Panc1 (cell line): ENCODE measurements at regions not wholly inside any gene's neighbourhood (a gene's known extent, or its start where the extent isn't known, plus 50 kb on each side); places are given as distances from the start of the nearest gene placed in this dataset.

Source experiments
- ATAC-seq: fragments of 200-7000 bp; cut with Tn5 transposase; 2 replicates; pipeline ENCODE4 v1.9.1; 2020; ENCODE audit warnings: mild to moderate bottlenecking, moderate library complexity
- BruUV-seq: library from RNA; stranded (reverse); fragments of 400-500 nt; replicated peaks from 2 replicates; lab custom pipeline; 2021; lab: Mats Ljungman, UMichigan
- CTCF ChIA-PET: fragments of 300-600 bp; sonication (Branson Sonifier 250); formaldehyde crosslinking; loops from one replicate; lab custom pipeline; 2022; ENCODE audit warnings: antibody characterized with exemption; lab: Charles Lee
- POLR2A ChIA-PET: fragments of 300-600 bp; sonication (Branson Sonifier 250); formaldehyde crosslinking; loops from one replicate; lab custom pipeline; 2022; ENCODE audit warnings: antibody characterized with exemption; lab: Charles Lee
- DNase-seq: peaks from one replicate; pipeline ENCODE4 v3.0.0-alpha.2; 2010; ENCODE audit warnings: low read depth, low spot score
- H3K27ac ChIP-seq: 2 replicates; pipeline ENCODE4 v1.5.1; 2011; ENCODE audit warnings: mild to moderate bottlenecking, low read length, inconsistent platforms
- H3K27me3 ChIP-seq: fragments of 200-500 bp; sonication (Bioruptor generic); 2 replicates; pipeline ENCODE4 v1.6.0; 2014; ENCODE audit warnings: low read length, inconsistent platforms; ENCODE audit not compliant: control insufficient read depth, insufficient read depth
- H3K36me3 ChIP-seq: fragments of 200-500 bp; sonication (Bioruptor generic); 2 replicates; pipeline ENCODE4 v1.5.1; 2014; ENCODE audit warnings: inconsistent platforms, mild to moderate bottlenecking, low read length, moderate library complexity; ENCODE audit not compliant: control insufficient read depth, insufficient read depth
- H3K4me1 ChIP-seq: 2 replicates; pipeline ENCODE4 v1.5.1; 2011; ENCODE audit warnings: inconsistent platforms, mild to moderate bottlenecking, low read length, moderate library complexity; ENCODE audit not compliant: control insufficient read depth, insufficient read depth
- H3K4me3 ChIP-seq, 2 experiments: 2 replicates each; pipeline ENCODE4 v1.5.1; 2011 to 2012; ENCODE audit warnings: low read depth in 2 of 2, low read length in 2 of 2, mild to moderate bottlenecking in 2 of 2, inconsistent platforms in 1 of 2, moderate library complexity in 1 of 2
- H3K9me3 ChIP-seq: fragments of 200-500 bp; sonication (Bioruptor generic); 2 replicates; pipeline ENCODE4 v1.5.1; 2014; ENCODE audit warnings: low read depth, mild to moderate bottlenecking, inconsistent platforms, low read length, moderate library complexity; ENCODE audit not compliant: control insufficient read depth, insufficient read depth
- POLR2AphosphoS5 ChIP-seq: IDR thresholded peaks from 2 replicates; pipeline ENCODE4 v1.6.1; 2012; ENCODE audit warnings: mild to moderate bottlenecking, low read depth, low read length, moderate library complexity
- SIN3A ChIP-seq: IDR thresholded peaks from 2 replicates; pipeline ENCODE4 v1.6.1; 2012; ENCODE audit warnings: low read depth, mild to moderate bottlenecking, low read length, moderate library complexity, borderline replicate concordance; ENCODE audit not compliant: insufficient read depth
- TCF7L2 ChIP-seq: IDR thresholded peaks from 2 replicates; pipeline ENCODE4 v1.6.1; 2011; ENCODE audit warnings: mild to moderate bottlenecking, low read depth, low read length, inconsistent platforms
- in situ Hi-C: cut with HindIII; loops from 2 replicates; pipeline ENCODE4 v1.10.0; 2016; ENCODE audit warnings: low sequenced_read_pairs, low pct_unique_long_range_greater_than_20kb
- intact Hi-C: fragments of 100-400 bp; cut with micrococcal nuclease; formaldehyde crosslinking; loops from one replicate; pipeline ENCODE4 v1.10.0; 2022; ENCODE audit not compliant: unreplicated experiment
- TF ChIP-seq, protein P1 (sequence below), 2 experiments: IDR thresholded peaks; 2 replicates each; pipeline ENCODE4 v1.6.1; 2011 to 2012; ENCODE audit warnings: low read depth in 2 of 2, control low read depth in 1 of 2, low read length in 1 of 2, mild to moderate bottlenecking in 1 of 2, moderate library complexity in 1 of 2; ENCODE audit not compliant: insufficient read depth in 1 of 2
- TF ChIP-seq, protein P2 (sequence below): fragments of 450-650 bp; IDR thresholded peaks from 2 replicates; pipeline ENCODE4 v1.5.1; 2017; ENCODE audit warnings: mild to moderate bottlenecking

DNA sequence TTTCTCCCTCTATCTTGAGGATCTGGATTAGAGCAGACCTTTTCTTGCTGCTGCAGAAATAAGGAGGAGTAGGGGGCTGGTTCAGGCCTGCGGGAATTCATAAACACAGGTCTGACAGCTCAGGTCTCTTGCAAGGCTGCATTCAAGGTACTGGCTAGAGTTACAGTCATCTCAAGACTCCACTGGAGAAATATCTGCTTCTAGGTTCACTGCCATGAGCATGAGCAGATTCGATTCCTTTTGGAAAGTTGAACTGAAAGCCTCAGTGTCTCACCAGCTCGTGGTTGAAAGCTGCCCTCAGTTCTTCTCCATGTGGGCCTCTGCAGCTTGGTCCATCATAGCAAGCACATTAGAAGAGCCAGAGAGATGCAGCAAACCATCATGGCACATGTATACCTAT, 124.4 kb upstream of the SETBP1 start:
- DNase-seq (no peak), ATAC-seq (no peak)
- TF ChIP-seq, protein P1, sequence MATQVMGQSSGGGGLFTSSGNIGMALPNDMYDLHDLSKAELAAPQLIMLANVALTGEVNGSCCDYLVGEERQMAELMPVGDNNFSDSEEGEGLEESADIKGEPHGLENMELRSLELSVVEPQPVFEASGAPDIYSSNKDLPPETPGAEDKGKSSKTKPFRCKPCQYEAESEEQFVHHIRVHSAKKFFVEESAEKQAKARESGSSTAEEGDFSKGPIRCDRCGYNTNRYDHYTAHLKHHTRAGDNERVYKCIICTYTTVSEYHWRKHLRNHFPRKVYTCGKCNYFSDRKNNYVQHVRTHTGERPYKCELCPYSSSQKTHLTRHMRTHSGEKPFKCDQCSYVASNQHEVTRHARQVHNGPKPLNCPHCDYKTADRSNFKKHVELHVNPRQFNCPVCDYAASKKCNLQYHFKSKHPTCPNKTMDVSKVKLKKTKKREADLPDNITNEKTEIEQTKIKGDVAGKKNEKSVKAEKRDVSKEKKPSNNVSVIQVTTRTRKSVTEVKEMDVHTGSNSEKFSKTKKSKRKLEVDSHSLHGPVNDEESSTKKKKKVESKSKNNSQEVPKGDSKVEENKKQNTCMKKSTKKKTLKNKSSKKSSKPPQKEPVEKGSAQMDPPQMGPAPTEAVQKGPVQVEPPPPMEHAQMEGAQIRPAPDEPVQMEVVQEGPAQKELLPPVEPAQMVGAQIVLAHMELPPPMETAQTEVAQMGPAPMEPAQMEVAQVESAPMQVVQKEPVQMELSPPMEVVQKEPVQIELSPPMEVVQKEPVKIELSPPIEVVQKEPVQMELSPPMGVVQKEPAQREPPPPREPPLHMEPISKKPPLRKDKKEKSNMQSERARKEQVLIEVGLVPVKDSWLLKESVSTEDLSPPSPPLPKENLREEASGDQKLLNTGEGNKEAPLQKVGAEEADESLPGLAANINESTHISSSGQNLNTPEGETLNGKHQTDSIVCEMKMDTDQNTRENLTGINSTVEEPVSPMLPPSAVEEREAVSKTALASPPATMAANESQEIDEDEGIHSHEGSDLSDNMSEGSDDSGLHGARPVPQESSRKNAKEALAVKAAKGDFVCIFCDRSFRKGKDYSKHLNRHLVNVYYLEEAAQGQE (IDR thresholded peaks at IDR 0.05; ENCODE audit: insufficient read depth in 1 of 2, low read depth in 2 of 2, low read length in 1 of 2) = no peak
- TF ChIP-seq, protein P2, sequence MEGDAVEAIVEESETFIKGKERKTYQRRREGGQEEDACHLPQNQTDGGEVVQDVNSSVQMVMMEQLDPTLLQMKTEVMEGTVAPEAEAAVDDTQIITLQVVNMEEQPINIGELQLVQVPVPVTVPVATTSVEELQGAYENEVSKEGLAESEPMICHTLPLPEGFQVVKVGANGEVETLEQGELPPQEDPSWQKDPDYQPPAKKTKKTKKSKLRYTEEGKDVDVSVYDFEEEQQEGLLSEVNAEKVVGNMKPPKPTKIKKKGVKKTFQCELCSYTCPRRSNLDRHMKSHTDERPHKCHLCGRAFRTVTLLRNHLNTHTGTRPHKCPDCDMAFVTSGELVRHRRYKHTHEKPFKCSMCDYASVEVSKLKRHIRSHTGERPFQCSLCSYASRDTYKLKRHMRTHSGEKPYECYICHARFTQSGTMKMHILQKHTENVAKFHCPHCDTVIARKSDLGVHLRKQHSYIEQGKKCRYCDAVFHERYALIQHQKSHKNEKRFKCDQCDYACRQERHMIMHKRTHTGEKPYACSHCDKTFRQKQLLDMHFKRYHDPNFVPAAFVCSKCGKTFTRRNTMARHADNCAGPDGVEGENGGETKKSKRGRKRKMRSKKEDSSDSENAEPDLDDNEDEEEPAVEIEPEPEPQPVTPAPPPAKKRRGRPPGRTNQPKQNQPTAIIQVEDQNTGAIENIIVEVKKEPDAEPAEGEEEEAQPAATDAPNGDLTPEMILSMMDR = no peak
- TF ChIP-seq SIN3A = no peak
- TF ChIP-seq POLR2AphosphoS5 = no peak
- no peak for TF ChIP-seq TCF7L2
- POLR2A ChIA-PET = no interaction called here
- no TSS peak for BruUV-seq
- CTCF ChIA-PET = no interaction called here
- Histone ChIP-seq H3K36me3 (no peaks in the 10 kb centered on the region), H3K9me3 (no peaks in the 10 kb centered on the region), H3K4me1 (no peaks in the 10 kb centered on the region), H3K27ac (no peak overlapping the region), H3K27me3 (no peaks in the 10 kb centered on the region), H3K4me3 (no peak overlapping the region)
- intact Hi-C loops (no loop called here), in situ Hi-C loops (no loop called here)

DNA sequence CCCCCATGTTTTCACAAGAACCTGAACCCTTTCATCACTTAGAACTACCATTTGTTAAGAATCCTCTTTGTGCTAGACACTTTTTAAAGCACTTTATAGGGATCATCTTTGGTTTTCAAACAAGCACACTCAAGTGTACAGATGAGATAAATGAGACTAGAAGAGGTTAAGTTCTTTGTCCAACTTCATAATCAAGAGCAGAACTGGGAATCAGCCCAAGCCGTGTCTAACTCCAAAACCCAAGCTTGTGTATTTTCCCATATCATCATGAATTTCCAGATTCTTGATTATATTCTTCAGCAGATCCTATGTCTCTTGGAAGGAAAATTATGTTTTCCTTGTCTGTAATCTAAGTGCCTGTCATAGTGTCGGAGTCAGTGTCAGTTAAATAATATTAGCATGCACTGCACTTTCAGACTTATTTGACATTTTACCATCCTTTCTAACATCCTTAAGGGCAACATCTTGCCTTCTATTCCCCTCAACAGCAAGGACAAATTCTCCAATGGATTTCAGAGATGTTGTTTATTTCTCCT, 123.0 kb upstream of the SETBP1 start:
- POLR2A ChIA-PET = no interaction called here
- TF ChIP-seq POLR2AphosphoS5 (no peak), TCF7L2 (no peak), SIN3A (no peak)
- TF ChIP-seq, protein P1 (IDR thresholded peaks at IDR 0.05; ENCODE audit: insufficient read depth in 1 of 2, low read depth in 2 of 2, low read length in 1 of 2) = no peak
- TF ChIP-seq, protein P2 = no peak
- Histone ChIP-seq H3K9me3 (no peaks in the 10 kb centered on the region), H3K4me1 (no peaks in the 10 kb centered on the region), H3K36me3 (no peaks in the 10 kb centered on the region), H3K27me3 (no peaks in the 10 kb centered on the region), H3K27ac (no peak overlapping the region), H3K4me3 (no peak overlapping the region)
- ATAC-seq = no peak
- intact Hi-C loops (no loop called here), in situ Hi-C loops (no loop called here)
- DNase-seq = no peak
- CTCF ChIA-PET = no interaction called here
- BruUV-seq = no TSS peak
